ENCODE measurements at regions not wholly inside any gene's neighbourhood (a gene's known extent, or its start where the extent isn't known, plus 50 kb on each side); places are given as distances from the start of the nearest gene placed in this dataset.

GRCh38 chr13:59178344-59178743 is 985.4 kb downstream of the DIAPH3 start:
- TF ChIP-seq CTCF (IDR thresholded peaks at IDR 0.05): no peak
- TF ChIP-seq POLR2A (IDR thresholded peaks at IDR 0.05): no peak

Data from Peyer's patch (tissue), 4 donors.